Stimulated activated CD4-positive, alpha-beta T cell treated with anti-CD3 and anti-CD28 coated beads, TNF-alpha, amount 100 ng/mL, for 24 hours (primary cell): ENCODE measurements at regions not wholly inside any gene's neighbourhood (a gene's known extent, or its start where the extent isn't known, plus 50 kb on each side); places are given as distances from the start of the nearest gene placed in this dataset.

ENCODE experiments used
- DNase-seq, 3 experiments: peaks; one replicate each; pipeline ENCODE4 v3.0.0-alpha.2; 2020; ENCODE audit warnings: low read depth in 3 of 3

DNA sequence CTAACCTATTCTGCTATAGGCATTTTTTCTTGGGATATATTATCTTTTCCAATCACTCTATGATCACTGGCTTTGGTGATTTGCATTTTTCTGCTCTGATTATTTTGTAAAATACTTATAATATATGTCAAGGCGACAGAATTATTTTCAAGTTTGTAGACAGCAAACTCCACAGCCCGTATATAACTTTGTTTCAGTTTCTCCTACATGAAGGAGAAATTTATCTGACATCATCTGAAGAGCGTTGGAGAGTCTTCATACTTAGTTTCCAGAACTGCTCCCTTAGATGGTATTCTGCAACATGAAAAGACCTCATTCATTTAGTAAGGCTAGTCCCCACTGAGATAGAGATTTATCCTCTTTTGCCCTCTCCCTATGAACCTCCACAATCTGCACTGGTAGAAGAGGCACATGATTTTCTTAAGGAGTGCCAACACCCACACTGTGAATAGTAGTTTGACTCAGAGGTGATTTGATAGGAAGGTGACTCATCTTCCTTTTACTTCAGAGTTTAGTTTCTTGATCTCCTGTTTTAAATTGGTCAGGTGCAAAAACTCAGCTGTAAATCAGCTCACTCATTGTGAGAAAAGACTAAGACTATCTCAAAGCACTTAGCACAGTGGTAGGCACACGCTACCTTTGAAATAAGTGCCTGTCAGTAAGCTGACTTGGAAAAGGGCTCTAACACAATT lies 1848.6 kb upstream of the CELF4 start:
- DNase-seq = no peak

DNA sequence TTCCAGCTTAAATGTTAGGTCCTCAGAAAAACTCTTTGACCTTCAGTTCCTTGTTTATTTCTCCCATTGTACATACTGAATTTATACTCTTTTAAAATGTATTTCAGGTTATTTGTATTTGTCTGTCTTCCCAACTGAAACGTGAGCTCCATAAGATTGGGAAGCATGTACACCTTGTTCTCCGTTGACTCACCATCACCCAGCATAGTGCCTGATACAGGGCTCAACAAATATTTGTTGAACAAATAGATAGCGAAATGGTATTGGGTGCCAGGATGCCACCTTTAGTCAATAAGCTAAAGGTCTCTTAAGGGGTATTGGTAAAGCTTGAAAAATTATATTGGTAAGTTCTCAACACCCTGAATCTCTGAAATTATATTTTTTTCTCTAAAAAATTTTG lies 1841.3 kb upstream of the CELF4 start:
- DNase-seq = no peak

DNA sequence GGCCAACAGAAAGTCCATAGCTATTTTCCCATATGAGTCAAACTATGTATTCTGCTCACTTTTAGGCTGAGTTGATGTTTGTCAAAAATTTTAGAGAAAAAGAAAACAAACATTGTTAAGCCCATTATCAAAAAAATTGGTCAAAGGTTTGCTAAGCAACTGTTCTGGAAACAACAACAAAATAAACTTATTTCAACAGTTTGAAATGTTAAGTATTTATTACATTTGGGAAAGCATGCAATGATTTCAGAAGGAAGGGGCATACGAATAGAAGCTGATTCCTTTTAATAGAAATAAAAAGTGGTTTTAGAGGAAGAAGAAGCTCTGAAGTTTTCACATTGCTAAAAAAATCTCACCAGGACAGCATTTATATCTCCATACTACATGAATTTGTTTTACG lies 1837.5 kb upstream of the CELF4 start:
- DNase-seq = no peak

DNA sequence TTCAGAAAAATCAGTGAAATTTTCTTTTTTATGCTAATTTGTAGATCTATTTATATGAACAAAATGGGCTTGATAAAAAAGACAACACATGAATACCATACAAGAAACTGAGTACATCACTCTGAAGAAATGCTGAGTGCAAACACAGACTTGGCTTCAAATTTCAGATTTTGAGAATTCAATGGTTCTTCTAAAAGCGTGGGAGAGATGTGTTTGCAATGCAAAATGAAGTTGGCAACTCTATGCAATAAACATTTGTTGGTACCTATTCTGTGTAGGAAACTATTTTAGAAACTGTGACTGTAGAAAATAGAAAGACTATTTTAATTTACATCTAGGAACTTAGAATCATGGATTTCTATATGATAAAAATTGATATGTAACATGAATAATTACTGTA lies 1834.1 kb upstream of the CELF4 start:
- no peak for DNase-seq

DNA sequence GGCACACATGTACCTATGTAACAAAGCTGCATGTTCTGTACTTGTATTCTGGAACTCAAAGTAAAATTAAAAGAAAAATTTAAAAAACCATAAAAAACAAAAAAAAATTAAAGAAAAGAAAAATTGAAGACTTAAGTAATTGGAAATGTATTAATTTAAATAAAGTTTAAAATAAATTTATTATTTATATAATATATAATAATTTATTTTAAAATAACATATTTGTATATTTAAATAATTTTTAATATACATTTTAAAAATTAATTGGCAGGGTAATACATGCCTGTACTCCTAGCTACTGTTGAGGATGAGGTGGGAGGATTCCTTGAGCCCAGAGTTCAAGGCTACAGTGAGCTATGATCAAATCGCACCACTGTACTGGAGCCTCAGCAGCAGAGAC lies 1830.6 kb upstream of the CELF4 start:
- no peak for DNase-seq

DNA sequence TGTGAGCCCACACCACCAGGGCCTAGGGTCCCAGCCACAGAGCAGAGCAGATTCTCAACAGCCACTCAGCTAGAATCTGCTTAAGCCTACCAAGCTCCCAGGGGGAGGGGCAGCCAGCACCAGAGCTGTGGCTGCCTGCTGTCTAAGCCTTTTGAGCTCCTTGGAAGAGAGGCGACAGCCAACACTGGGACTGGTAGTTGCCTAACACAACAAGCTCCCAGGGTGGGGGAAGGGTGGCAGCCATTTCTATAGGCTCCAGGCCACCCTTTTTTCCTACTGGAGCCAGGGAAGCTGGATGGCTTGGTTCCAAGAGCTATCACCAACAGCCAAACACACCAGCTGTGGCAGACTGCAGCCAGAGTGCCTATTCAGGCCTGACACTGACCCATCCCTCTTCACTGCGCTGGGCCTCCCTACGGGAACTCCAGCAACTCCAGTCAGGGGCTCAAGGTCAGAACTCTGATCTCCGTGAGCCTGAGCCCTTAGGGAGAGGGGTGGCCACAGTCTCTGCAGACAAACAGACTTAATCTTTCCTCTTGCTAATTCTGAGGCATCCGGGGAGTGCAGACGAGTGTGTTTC lies 1824.3 kb upstream of the CELF4 start:
- DNase-seq = no peak

DNA sequence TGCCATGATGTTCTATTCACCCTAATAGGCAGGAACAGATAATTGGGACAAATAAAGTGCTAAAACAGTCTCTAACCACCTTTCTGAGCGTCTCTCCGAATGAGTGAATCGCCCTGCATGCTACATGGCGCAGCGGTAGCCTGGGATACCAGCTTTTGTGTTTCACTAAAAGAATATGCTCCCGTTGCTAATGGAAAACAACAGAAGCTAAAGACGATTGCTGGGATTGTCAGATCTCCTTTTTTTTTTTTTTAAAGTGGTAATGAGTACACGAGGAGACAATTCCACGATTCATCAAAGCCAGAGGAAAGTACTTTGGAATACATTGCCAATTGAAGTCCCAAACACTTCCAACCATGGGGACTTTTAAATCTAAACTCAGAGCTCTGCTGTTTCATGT lies 1815.3 kb upstream of the CELF4 start:
- DNase-seq = no peak

DNA sequence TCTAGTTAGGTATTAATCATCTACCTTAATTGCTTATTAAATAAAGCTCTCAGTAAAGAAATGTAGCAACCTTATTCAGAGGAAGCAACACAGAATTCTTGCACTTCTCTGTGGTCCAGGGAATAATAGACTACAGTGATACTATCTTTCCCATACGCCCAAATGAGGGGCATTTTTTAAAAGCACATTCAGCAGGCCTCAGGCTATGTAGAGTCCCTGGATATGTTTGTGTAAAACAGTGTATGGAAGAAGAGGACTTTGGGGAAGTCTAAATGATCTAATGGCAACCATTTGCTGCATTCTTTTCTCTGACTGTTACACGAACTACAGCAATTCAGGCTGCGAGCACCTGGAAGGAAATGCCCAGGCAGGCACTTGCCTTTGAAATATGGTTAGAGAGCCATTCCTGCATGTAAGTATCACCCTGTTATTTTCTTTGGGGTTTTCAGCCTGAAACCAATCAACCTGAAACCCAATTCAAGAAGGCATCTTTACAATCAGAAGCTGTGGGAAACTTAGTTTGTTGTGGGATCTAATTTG lies 1814.7 kb upstream of the CELF4 start:
- no peak for DNase-seq

DNA sequence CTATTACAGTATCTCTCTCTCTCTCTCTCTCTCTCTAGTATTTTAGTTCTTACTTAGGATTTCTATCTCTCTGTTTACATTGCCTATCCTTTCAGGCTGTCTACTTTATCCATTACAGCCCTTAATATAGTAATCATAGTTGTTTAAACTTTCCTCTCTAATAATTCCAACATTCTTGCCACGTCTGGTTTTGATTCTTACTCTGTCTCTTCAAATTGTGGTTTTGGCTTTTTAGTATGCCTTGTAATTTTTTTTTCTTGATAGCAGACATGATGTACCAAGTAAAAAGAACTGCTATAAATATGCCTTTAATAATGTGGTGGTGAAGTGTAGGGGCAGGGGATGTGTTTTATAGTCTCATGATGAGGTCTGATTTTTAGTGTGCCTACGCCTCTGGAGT lies 1809.5 kb upstream of the CELF4 start:
- DNase-seq = no peak

DNA sequence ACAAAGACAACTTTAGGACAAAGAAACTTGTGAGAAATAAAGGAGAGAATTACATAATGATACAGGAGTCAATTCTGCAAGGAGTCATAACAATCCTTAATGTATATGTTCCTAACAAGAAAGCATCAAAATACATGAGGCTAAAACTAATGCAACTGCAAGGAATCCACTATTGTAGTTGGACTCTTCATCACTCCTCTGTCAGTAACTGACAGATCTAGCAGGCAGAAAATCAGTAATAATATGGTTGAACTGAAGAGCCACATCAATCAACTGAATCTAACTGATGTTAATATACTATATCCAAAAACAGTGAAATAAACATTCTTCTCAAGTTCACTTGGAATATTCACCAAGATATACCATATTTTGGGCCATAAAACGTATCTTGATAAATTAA lies 1806.4 kb upstream of the CELF4 start:
- DNase-seq = no peak

DNA sequence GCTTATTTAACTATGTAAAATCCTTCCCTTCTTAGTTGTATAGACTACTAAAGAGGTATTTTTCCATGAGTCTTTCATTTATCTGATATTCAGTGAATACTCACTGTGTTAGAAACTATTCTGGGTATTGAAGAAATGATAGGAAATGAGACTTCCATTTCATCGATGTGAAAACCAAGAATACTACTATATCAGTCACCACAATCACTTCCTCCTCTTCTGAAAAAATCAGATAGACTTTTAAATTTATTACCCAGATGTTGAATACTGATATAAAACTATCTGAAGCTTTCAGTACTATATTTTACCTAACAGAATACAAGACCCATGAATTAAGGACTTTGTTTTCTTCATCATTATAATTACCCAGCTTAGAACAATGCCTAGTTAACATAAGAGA lies 1801.1 kb upstream of the CELF4 start:
- no peak for DNase-seq

DNA sequence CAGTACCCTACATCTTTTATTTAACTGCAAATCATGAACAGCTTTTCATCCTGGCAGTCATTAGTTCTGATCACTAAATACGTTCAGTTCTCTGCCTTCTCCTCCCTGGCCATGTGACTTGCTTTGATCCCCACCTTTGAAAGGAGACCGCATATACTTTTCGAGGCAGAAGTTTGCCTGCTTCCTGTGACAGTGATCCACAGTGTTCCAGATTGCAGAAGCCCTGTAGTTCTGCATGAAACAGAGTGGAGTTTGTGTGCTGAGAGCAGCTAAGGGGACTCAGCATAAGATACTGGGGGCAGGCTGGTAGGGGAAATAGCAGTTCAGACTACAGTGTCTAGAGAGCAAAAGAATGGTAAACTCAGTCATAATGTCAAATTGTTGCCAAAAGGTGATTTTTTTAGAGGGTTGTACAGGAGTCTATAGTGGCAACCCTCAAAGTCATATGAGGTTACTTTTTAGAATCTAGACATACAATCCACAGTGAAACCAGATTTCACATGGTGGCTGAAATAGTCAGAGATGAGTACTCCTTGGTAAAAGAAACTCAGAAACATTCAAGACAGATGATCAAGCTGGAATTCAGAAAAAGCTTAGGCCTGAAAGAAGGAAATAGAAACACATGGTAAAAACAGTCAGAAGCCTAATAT lies 1800.4 kb upstream of the CELF4 start:
- DNase-seq = no peak

DNA sequence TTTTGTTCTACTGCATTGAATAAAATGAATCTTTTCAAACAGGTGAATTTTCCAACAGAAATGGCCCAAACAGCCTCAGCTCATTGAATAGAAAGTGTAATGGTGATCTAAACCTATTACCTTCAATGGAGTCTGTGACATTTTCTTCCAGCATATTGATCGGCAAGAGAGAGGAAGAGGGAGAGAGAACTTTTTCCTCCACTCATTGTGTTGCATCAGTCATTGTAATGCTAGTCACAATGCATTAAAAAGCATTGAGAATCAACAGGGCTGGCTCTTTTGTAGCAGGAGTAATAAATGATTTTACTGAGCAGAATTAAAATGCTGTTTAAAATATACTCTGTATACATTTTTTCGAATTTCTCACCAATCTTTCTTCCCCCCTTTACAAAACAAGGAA lies 1794.5 kb upstream of the CELF4 start:
- DNase-seq = no peak

DNA sequence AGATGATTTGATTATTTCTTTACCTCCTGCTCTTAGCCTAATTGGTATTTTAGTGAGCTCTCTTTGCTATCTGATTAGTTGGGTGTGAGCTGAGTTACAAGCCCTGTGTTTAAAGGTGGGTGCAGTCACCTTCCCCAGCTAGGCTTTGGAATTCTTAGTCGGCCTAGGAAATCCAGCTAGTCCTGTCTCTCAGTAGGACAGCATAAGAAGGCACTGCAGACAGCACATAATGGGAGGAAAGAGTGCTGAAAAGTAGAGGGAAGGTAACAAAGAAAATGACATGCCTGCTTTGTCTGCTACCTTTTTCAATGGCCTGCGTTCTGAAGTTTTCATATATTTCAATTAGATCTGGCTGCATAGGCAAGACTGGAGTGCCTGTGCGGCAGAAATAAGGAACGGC lies 1794.0 kb upstream of the CELF4 start:
- DNase-seq = no peak

DNA sequence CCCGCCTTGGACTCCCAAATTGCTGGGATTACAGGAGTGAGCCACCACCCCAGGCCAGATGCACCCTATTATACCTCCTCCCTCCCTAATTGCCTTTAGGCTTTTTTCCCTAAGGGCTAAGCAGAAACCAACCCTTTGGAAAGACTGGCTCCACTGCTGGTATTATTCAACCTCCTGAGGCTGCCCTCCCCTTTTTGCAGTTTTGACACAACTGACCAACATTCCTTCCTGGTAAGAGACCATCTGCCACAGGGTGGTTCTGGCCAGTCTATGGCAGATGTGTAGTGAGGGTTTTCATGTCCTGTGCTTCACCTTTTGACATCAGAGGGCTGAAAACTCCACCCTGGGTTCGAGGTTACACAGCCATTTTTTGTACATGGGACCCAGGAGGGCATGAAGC lies 1785.3 kb upstream of the CELF4 start:
- DNase-seq = no peak

DNA sequence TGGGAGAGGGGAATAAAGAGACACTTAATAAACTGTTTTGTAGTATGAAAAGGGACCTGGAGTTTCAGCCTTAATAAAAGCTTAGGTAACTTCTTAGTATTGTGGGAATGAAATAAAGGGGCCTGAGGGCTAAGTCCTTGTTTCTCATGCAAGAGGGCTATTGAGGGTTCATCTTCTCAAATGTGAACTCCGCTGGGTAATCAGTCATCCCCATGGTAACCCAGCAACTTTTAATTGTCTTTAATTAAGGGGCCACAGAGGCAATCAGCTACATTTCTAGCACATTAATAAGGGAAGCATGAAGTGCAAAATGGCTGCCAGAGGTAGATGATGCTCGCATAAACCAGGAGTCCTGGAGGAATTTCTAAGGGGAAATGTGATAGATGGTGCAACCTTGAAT lies 1784.2 kb upstream of the CELF4 start:
- DNase-seq = no peak

DNA sequence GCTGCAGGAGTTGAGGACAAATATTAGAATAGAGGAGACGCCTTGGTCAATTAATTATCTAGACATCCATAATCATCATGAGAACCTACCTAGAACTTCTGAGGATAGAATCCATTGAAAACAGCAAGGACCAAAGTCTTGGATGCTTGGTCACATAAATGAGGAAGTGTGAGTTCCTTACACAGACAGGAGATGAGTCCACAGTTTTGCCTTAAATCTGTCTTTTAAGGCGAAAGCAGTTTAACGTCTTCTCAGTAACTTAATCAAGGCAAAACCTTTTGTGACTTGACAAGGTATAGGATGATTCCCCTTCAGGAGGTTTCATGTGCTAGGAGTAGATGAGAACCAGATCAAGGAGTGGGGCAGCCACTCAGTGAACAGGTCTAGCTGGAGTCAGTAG lies 1783.2 kb upstream of the CELF4 start:
- no peak for DNase-seq

DNA sequence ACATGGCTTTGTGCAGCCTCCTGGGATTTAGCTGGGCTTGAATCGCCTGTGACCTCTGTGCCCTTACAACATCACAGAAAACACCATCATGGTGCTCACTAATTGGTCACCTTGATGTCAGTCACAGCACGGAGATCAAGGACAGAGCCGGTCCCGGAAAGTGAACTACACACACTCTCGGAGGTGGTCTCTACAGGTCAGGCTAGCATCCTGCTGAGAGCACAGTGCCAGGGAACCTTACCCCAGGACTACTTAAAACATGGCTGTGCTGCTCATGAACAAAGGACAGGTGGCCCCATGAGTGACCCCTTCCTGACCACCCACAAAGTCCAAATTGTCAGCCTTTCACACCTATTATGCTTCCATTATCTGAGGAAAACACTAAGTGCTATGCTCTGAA lies 1782.1 kb upstream of the CELF4 start:
- DNase-seq = no peak

DNA sequence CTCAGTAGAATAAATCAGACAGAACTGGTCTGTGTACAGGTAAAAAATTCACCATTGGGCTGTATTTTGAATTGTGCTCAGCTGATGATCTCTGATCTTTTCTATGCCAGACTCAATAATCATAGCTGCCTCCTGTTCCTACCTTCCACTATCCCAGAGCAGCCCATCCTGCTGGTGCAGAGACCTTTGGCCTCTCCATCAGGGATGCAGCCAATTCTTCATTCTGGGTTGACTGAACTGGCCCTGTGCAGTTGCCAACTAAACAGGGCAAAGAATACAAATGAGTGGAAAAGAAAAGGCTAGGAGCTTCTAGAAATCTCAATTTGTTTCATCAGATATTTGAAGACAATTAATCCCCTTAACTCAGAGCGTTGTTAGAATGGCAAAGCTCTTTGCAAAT lies 1781.3 kb upstream of the CELF4 start:
- no peak for DNase-seq

DNA sequence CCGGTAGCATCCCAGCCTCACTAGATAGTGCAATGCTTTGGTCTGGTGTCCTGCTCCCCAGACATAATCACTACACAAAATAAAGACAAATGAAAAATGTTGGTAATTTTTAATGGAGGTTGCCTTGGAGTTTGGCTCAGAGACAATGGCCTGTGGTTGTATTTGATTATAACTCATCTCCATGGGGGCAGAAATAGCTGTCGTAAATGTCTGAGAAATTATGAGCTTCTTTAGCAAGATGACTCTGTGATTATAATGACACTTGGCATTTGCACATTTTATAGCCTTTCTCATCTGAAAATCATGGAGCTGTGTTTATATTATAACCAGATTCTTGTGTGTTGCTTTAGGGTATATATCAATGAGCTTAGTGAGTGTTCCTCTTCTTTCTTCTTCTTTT lies 1779.7 kb upstream of the CELF4 start:
- no peak for DNase-seq

DNA sequence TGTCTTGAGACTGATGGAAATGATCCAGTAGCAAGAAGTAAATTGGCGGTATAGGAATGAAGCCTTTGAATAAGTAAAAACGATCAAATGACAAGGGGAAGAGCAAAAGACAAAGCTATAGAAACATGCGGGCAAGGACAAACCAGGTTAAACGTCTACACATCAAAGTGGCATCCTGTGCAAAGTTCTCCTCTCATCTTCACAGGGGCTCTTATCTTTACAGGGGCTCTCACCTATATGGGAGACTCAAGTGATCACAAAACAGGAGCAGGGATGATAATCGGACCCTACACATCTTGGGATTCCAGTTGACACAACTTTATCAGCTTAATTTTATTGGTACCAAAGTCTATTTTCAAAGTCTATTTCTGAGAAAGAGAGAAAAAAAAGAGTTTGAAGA lies 1778.9 kb upstream of the CELF4 start:
- DNase-seq = no peak

DNA sequence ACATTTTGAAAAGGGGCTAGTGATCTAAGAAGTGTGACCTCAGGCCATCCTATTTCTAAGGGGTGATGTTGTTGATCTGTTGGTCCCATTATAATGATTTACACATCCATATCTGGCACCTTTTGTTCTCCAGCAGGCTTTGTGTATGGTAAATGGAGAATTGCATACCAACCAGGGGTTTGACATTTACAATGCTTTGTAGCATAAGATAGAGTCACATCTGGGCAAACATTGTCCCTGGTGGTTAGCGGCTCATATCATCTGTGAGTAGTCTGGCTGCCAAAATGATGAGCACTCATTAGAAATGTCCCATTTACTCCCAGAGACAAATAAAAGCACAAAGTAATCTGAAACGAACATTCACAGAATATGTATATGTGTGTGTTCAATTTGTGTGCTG lies 1775.5 kb upstream of the CELF4 start:
- no peak for DNase-seq

DNA sequence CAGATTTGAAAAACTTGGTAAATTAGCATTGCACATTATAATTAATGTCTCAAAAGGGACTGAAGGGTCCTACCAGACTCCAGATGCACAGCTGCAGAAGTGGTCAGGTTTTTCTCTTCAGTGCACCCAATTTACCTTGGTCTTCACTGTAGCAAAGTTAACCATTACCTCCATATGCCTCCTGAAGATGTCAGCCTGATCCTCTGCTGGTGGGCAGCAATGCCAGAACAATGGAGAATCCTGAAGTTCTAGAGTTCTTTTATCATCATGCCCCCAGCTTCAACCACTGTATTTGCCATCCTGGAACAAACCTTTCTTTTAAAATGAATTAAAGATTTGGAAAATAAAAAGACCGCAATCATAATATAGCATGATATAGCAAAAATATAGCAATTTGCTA lies 1774.8 kb upstream of the CELF4 start:
- no peak for DNase-seq
